SJSA1 (cell line): ENCODE measurements at regions not wholly inside any gene's neighbourhood (a gene's known extent, or its start where the extent isn't known, plus 50 kb on each side); places are given as distances from the start of the nearest gene placed in this dataset.
"Not testable (repeated sequence)": the region's sequence is repeated elsewhere in the genome, so short reads cannot be mapped to it uniquely, and the experiment has no call there.

Experiments
- DNase-seq, 2 experiments: peaks; one replicate each; pipeline ENCODE4 v3.0.0-alpha.2; 2015 to 2020; ENCODE audit warnings: low spot score in 2 of 2, low read depth in 1 of 2
- H3K27ac ChIP-seq: fragments of 250-450 bp; sonication (Bioruptor Pico); 2 replicates; pipeline ENCODE4 v1.5.1; 2020; ENCODE audit warnings: mild to moderate bottlenecking, moderate library complexity
- H3K27me3 ChIP-seq: fragments of 250-450 bp; sonication (Bioruptor Pico); replicated peaks from 2 replicates; pipeline ENCODE4 v1.5.1; 2020; ENCODE audit warnings: mild to moderate bottlenecking, moderate library complexity
- H3K36me3 ChIP-seq: fragments of 250-450 bp; sonication (Bioruptor Pico); 2 replicates; pipeline ENCODE4 v1.5.1; 2020; ENCODE audit warnings: mild to moderate bottlenecking
- H3K4me1 ChIP-seq: fragments of 250-450 bp; sonication (Bioruptor Pico); replicated peaks from 2 replicates; pipeline ENCODE4 v1.6.1; 2021; ENCODE audit warnings: mild to moderate bottlenecking
- H3K4me3 ChIP-seq: fragments of 250-450 bp; sonication (Bioruptor Pico); 2 replicates; pipeline ENCODE4 v1.5.1; 2020; ENCODE audit warnings: mild to moderate bottlenecking
- H3K9me3 ChIP-seq: fragments of 250-450 bp; sonication (Bioruptor Pico); replicated peaks from 2 replicates; pipeline ENCODE4 v1.5.1; 2020; ENCODE audit warnings: mild to moderate bottlenecking

DNA sequence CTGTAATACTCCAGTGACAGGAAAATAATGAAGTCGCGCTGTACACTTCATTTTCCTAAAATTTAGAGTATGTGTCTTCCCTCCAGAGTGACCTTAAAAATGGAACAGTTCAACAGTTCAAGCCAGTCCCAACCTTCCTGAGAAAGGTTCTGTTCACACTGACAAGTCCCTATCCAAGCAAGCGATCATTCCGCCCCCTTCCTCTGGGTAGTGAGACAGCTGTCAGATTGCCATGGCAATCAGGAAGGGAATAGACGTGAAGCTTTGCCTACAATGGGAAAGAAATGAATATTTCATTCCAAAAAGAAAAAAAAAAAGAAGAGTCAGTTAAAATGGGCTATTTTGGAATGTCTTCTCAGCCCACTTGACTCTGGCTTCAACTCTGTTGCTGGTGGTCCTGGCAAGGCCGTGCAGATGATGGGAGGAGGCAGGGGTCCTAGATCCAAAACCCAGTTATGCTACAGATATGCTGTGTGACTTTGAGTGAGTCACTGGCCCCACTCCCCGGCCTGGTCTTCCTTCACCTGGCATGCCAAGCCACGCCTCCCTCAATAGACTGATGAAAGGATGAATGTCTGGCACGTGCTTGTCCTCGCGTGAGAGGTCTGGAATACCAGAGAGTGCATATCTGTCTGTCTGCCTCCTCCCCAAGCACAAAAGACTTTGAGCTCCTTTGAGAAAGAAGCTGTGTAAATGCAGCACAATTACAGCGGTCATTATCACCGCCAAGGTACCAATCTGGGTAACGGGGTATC lies 165.8 kb upstream of the WWC1 start:
- Histone ChIP-seq H3K4me1 (peaks cover 24% of the 10 kb centered on the region), H3K27ac (no peak overlapping the region), H3K4me3 (no peak overlapping the region), H3K27me3 (no peaks in the 10 kb centered on the region), H3K36me3 (peaks cover 8% of the 10 kb centered on the region), H3K9me3 (no peaks in the 10 kb centered on the region)
- DNase-seq: no peak

- Histone ChIP-seq H3K27ac (no peak overlapping the region), H3K4me1 (peaks cover 30% of the 10 kb centered on the region), H3K9me3 (no peaks in the 10 kb centered on the region), H3K36me3 (peaks cover 8% of the 10 kb centered on the region), H3K27me3 (no peaks in the 10 kb centered on the region), H3K4me3 (no peak overlapping the region)
- no peak for DNase-seq
Measured at GRCh38 chr5:168126606-168127005, 164.8 kb upstream of the WWC1 start.

DNA sequence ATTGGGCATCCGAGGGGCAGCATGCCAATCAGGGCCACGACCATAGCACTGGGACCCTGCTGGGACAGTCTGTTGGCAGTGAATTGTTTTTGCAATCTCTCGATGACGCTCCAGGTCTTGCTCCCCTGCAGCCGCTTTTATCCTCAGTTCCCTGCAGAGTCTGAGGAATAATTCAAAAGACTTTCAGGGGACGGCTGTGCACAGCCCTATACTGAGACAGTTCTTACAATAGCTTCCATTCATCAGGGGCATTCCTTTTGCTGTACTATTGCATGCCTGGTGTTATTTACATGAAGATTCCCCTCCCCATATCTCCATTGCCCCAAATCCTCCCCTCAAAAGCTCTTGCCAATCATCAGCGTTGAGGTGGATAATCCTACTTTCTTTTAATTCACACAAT lies 163.3 kb upstream of the WWC1 start:
- H3K27me3 ChIP-seq: no peaks in the 10 kb centered on the region
- H3K36me3 ChIP-seq: peaks cover 8% of the 10 kb centered on the region
- H3K9me3 ChIP-seq: no peaks in the 10 kb centered on the region
- H3K27ac ChIP-seq: no peak overlapping the region
- no peak for DNase-seq
- no peak overlapping the region for H3K4me3 ChIP-seq
- peaks cover 44% of the 10 kb centered on the region for H3K4me1 ChIP-seq

DNA sequence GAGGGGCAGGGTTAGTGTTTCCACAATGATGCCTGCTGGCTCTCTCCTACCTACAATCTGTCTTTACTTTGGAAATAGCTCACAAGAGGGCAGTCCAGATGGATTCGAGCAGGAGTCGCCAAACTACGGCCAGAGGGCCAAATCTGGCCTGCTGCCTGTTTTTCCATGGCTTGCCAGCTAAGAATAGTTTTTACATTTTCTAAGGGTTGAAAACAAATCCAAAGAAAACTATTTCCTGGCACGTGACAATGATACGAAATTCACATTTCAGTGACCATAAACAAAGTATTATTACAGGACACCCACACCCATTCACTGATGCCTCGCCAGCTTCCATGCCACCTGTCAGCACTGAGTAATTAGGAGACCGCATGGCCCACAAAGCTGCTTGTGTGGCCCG lies 162.9 kb upstream of the WWC1 start:
- Histone ChIP-seq H3K27ac (no peak overlapping the region), H3K9me3 (no peaks in the 10 kb centered on the region), H3K27me3 (no peaks in the 10 kb centered on the region), H3K4me1 (peaks cover 44% of the 10 kb centered on the region), H3K36me3 (peaks cover 9% of the 10 kb centered on the region), H3K4me3 (no peak overlapping the region)
- DNase-seq: peak; percentile 77 to 79

DNA sequence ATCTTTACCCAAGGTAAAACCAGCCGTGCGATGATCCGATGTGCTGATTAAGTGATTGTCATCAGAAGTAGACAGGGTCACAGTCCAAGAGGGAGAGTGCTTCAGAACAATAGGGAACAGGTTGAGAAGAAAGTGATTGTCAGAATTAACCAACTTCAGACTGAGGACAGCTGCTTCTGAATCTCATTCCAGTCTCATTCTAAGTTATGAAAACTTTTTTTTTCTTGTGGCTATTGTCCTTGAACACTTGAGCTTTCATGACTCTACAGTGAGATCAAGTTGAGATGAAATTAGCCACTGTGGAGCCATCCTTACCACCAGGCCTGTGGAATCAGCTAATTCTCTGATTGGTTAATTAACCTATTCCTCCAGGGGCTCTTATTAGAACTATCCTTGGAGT lies 159.9 kb upstream of the WWC1 start:
- no peak for DNase-seq
- H3K4me3 ChIP-seq: no peak overlapping the region
- no peaks in the 10 kb centered on the region for H3K27me3 ChIP-seq
- H3K36me3 ChIP-seq: peaks cover 5% of the 10 kb centered on the region; the same call in 1 of the 2 replicates
- H3K27ac ChIP-seq: peak overlapping the region; percentile 19
- peaks cover 40% of the 10 kb centered on the region for H3K4me1 ChIP-seq
- no peaks in the 10 kb centered on the region for H3K9me3 ChIP-seq

- H3K36me3 ChIP-seq: peaks cover 5% of the 10 kb centered on the region; the same call in 1 of the 2 replicates
- no peaks in the 10 kb centered on the region for H3K27me3 ChIP-seq
- DNase-seq: peak in 1 of 2 experiments; percentile 82
- peak overlapping the region; percentile 19 for H3K27ac ChIP-seq
- no peak overlapping the region for H3K4me3 ChIP-seq
- peaks cover 40% of the 10 kb centered on the region for H3K4me1 ChIP-seq
- no peaks in the 10 kb centered on the region for H3K9me3 ChIP-seq
Measured at GRCh38 chr5:168132241-168132641, 159.2 kb upstream of the WWC1 start.

DNA sequence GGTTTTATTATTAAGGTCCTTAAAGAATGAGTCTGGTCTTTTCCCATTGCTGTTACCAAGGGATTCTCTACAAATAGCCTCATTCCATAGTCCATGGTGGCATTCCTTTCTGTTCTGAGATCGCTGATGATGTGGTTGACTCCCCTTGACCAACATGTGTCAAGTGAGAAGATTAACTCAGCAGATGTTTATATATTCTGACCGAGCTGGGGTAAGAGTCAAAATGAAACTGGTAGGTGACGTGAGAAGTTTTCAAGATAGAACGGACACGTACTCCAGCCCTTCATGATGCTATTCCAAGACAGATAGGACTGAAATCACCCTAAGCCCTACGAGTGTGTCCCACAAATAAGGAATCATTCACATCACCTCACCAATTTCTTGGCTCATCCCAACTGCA lies 155.5 kb upstream of the WWC1 start:
- no peak for DNase-seq
- Histone ChIP-seq H3K4me3 (no peak overlapping the region), H3K9me3 (no peaks in the 10 kb centered on the region), H3K27ac (no peak overlapping the region), H3K4me1 (peaks cover 21% of the 10 kb centered on the region), H3K36me3 (0 out of 2 replicates have a peak, but pooled peaks cover 2% of the 10 kb centered on the region), H3K27me3 (no peaks in the 10 kb centered on the region)

- Histone ChIP-seq H3K36me3 (0 out of 2 replicates have a peak, but pooled peaks cover 2% of the 10 kb centered on the region), H3K9me3 (no peaks in the 10 kb centered on the region)
Measured at GRCh38 chr5:168136340-168136739, 155.1 kb upstream of the WWC1 start.

DNA sequence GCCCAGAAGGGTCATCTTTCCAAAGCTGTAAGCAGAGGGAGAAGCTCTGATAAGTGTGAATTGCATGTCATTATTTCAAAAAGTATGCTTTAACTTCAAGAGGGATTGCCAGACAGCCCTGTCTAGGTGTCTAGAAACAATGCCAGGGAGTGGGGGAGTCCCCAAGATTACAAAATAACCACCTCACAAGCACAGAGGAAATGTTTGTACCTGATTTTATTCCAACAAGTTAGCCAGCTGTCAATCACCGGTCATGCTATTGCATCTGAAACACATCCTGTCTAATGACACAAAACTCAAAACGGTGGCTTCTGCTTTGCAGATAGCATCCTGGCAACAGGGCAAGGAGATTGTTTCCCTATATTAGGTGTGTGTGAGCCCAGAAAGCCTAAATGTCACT lies 154.2 kb upstream of the WWC1 start:
- Histone ChIP-seq H3K27ac (no peak overlapping the region), H3K4me3 (no peak overlapping the region), H3K27me3 (no peaks in the 10 kb centered on the region), H3K9me3 (no peaks in the 10 kb centered on the region), H3K36me3 (peaks cover 2% of the 10 kb centered on the region; the same call in 1 of the 2 replicates), H3K4me1 (peaks cover 8% of the 10 kb centered on the region)
- DNase-seq: no peak

More at GRCh38 chr5:168136340-168136739, 155.1 kb upstream of the WWC1 start:
- Histone ChIP-seq H3K27ac (no peak overlapping the region), H3K27me3 (no peaks in the 10 kb centered on the region), H3K4me3 (no peak overlapping the region), H3K4me1 (peaks cover 17% of the 10 kb centered on the region)
- no peak for DNase-seq

DNA sequence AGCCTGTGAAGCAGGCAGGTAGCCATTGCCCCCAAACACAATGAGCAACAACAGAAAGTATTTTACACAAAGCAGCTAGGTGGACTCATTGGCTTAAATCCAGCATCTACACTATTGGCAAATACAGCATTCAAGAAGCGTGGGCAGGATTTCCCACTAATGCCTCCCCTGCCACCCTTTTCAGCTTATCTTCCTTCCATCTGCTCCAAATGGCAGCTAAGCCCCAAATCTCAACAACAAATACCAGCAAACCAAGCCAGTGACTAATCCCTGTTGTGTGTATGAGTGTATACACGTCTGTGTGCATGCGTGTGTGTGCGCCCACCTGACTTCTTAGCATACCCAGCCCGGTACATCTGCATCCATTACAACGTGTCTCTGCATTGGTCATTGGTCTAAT lies 151.2 kb upstream of the WWC1 start:
- no peaks in the 10 kb centered on the region; the same call in 1 of the 2 replicates for H3K36me3 ChIP-seq
- no peaks in the 10 kb centered on the region for H3K4me1 ChIP-seq

DNA sequence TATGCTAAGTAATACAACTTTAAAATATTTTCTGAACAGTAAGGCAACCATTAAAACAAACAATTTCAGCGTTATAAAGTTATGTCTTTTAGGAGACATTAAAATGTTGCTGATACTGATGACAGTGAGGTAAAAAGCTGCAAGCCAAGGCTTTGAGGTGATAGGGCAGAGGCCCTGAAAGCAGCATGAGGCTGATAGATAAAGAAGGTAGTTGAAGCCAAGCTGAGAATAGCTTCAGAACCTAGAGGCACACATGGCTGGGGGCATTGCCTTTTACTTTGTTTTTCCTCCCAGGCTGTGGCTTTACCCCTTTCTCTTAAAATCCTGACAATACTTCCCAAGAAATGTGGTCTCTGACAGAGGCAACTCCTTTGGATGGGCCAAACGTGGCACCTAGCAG lies 149.0 kb upstream of the WWC1 start:
- H3K27ac ChIP-seq: no peak overlapping the region
- no peaks in the 10 kb centered on the region for H3K27me3 ChIP-seq
- H3K4me1 ChIP-seq: no peaks in the 10 kb centered on the region
- no peak for DNase-seq
- H3K9me3 ChIP-seq: no peaks in the 10 kb centered on the region
- no peak overlapping the region for H3K4me3 ChIP-seq
- H3K36me3 ChIP-seq: no peaks in the 10 kb centered on the region; the same call in 1 of the 2 replicates

More for the DNA sequence above, 151.2 kb upstream of the WWC1 start:
- H3K27ac ChIP-seq: no peak overlapping the region
- no peaks in the 10 kb centered on the region for H3K9me3 ChIP-seq
- no peak for DNase-seq
- no peaks in the 10 kb centered on the region for H3K27me3 ChIP-seq
- H3K4me3 ChIP-seq: no peak overlapping the region

DNA sequence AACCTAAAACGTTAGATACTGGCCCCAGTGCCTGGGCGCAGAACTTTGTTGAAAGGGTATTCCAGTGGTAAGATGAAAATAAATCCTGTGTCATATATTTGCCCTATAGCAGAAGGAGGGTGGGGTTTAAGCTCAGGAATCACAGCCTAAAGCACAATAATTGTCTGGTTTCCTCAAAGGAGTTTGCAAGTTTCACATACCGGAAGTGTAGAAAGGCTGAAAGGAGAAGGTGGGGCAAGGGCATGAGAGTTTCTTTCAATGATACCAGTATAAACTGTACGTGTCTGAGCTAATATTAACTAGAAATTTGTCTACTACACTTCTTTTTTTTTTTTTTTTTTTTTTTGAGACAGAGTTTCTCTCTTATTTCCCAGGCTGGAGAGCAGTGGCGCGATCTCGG lies 147.9 kb upstream of the WWC1 start:
- H3K4me3 ChIP-seq, H3K27me3 ChIP-seq, H3K36me3 ChIP-seq, DNase-seq, H3K27ac ChIP-seq, H3K4me1 ChIP-seq, H3K9me3 ChIP-seq: not testable (repeated sequence)

DNA sequence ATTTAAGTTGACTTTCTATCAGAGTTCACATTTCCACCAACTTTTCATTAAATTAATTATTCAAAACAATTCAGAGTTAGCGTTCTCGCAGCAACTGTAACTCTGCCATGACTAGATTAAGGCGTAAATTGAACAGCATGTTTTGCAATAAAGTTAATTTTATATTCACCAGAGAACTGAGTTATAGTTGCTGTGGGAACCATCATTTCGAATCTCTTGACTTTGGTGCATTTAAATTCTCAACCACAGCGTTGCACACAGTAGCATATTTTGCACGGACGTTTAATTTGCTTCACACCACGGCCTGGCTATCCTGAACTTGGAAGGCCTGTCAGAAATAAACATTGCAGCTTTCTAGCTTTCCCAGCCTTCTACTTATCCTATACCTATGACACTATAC lies 144.3 kb upstream of the WWC1 start:
- no peak overlapping the region for H3K4me3 ChIP-seq
- no peaks in the 10 kb centered on the region for H3K4me1 ChIP-seq
- no peak overlapping the region for H3K27ac ChIP-seq
- H3K9me3 ChIP-seq: no peaks in the 10 kb centered on the region
- DNase-seq: no peak
- H3K27me3 ChIP-seq: no peaks in the 10 kb centered on the region
- no peaks in the 10 kb centered on the region for H3K36me3 ChIP-seq

- DNase-seq: no peak
- Histone ChIP-seq H3K27me3 (no peaks in the 10 kb centered on the region), H3K27ac (no peak overlapping the region), H3K4me1 (no peaks in the 10 kb centered on the region), H3K36me3 (no peaks in the 10 kb centered on the region), H3K9me3 (no peaks in the 10 kb centered on the region), H3K4me3 (no peak overlapping the region)
Measured at GRCh38 chr5:168147568-168148360, 143.7 kb upstream of the WWC1 start.
